Spleen (tissue), 7 donors: ENCODE measurements at regions not wholly inside any gene's neighbourhood (a gene's known extent, or its start where the extent isn't known, plus 50 kb on each side); places are given as distances from the start of the nearest gene placed in this dataset.

Source experiments
- CTCF ChIP-seq, 11 experiments: fragments of 200-600 bp in 7 of 11; fragments of 450-650 bp in 4 of 11; sonication (generic) in 4 of 11; IDR thresholded peaks in 8 of 11; conservative IDR thresholded peaks in 3 of 11; 1 replicate in 7 of 11; 2 replicates in 4 of 11; pipeline versions ENCODE4 v1.4.0 to v1.8.0; 2016 to 2021; ENCODE audit warnings: antibody characterized with exemption in 11 of 11, inconsistent platforms in 4 of 11, mild to moderate bottlenecking in 1 of 11
- POLR2A ChIP-seq, 3 donors: fragments of 450-650 bp; IDR thresholded peaks; one replicate each; pipeline ENCODE4 v1.5.1; 2017; ENCODE audit warnings: antibody characterized with exemption in 3 of 3, mild to moderate bottlenecking in 1 of 3
- POLR2AphosphoS5 ChIP-seq, 3 donors: sonication (generic); formaldehyde crosslinking; IDR thresholded peaks; one replicate each; pipeline ENCODE4 v1.5.1; 2017; ENCODE audit warnings: antibody characterized with exemption in 3 of 3
- donor health status: DM: no; HTN: no; CAD: no; lungs with moderate emphysema.
- donor health status: DM: no; HTN: no; CAD: no.
- donor health status: DM: no; HTN: no; CAD: no.

DNA sequence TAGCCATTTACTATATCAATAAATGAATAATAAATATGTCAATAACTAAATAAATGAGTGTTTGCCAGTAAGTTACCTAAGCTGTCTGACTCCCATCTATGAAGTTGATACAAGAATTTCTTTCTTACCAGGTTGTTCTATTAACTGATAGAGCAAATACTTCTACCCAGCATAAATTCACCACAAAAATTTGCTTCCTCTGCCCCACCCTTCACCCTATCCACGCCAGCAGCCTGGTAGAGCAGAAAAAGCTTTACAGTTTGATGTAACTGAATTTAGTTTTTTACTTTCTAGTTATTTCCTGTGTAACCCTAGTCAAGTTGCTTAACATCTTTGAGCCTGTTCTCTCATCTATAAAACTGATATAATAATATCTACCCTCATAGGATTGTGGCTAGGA is 94.9 kb upstream of the SLC16A7 start:
- TF ChIP-seq POLR2AphosphoS5 (IDR thresholded peaks at IDR 0.05) (no peak), CTCF (IDR thresholded peaks at IDR 0.05 in 8 of 11, conservative IDR thresholded peaks at IDR 0.05 in 3 of 11) (no peak), POLR2A (IDR thresholded peaks at IDR 0.05) (no peak)
